ENCODE measurements at regions not wholly inside any gene's neighbourhood (a gene's known extent, or its start where the extent isn't known, plus 50 kb on each side); places are given as distances from the start of the nearest gene placed in this dataset.
"Not testable (repeated sequence)": the region's sequence is repeated elsewhere in the genome, so short reads cannot be mapped to it uniquely, and the experiment has no call there.

DNA sequence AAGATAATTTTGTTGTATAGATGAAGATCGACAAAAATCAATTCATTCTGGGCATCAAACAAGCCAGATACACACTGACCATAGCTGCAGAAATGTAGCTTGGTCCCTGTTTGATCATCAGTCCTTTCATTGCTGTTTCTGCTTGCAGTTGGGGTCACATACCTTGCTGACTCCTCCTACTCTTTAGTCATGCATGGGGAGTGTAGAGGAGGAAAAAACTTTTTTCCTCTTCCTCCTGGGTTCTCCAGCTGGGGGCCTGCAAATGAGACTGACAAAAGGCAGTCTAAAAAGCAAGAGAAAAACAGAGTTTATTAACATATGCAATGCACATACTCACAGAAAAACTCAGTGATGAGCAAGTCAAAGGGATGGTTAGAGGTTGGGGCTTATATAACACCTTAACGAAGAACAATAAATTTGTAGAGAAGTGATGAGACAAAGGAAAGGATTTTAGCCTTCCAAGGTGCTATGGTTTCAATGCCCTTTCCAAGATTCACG lies 105.8 kb downstream of the QRSL1 start:
- Mint-ChIP-seq H3K27ac (no peak overlapping the region), H3K4me3 (no peak overlapping the region), H3K27me3 (peaks cover 24% of the 10 kb centered on the region), H3K9me3 (no peaks in the 10 kb centered on the region), H3K4me1 (no peaks in the 10 kb centered on the region), H3K36me3 (no peaks in the 10 kb centered on the region)
- DNase-seq: no peak
- CTCF ChIA-PET: no interaction called here

DNA sequence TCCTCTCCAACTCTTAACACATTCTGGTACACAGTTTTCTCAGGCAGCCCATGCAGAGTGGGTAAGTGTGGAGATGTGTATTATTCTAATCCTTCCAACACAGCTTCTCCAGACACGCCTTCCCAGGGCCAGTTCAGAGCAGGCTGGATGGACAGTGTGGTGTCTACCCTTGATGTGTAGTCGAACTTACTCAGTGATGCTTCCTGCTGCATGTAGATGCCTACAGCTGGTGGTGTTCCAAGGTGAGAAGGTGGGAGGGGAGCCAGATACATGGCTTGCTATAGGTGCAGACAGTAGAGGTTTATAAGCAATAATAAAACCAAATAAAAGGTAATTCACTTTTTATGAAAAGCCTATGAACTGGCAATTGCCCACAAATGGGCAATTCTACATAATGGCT lies 104.0 kb downstream of the QRSL1 start:
- Mint-ChIP-seq H3K9me3 (no peaks in the 10 kb centered on the region), H3K4me1 (no peaks in the 10 kb centered on the region), H3K27ac (no peak overlapping the region), H3K27me3 (peaks cover 22% of the 10 kb centered on the region), H3K4me3 (no peak overlapping the region), H3K36me3 (no peaks in the 10 kb centered on the region)
- CTCF ChIA-PET: no interaction called here
- DNase-seq: no peak

DNA sequence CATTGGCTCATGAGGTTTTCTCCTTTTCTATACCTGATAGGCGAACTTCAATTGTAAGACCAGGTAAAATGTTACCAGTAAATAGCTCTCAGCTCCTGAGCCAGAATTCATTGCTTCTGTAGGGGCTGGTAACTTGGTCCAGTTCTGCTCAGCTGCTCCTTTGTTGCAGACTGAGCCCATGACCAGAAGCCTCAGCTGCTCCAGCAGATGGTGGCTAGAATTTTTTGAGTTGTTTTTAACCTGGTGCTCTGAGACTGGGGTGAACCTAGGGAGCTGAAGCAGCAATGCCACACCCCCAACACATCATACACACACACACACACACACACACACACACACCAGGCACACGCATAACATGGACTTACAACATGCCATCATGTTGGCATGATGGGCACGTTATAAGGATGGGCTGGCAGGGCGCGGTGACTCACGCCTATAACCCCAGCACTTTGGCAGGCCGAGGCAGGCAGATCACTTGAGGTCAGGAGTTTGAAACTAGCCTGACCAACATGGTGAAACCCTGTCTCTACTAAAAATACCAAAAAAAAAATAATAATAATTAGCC lies 103.1 kb downstream of the QRSL1 start:
- CTCF ChIA-PET: no interaction called here
- Mint-ChIP-seq H3K9me3 (no peaks in the 10 kb centered on the region), H3K27me3 (peaks cover 22% of the 10 kb centered on the region), H3K36me3 (no peaks in the 10 kb centered on the region), H3K4me3 (no peak overlapping the region), H3K4me1 (no peaks in the 10 kb centered on the region), H3K27ac (no peak overlapping the region)
- DNase-seq: no peak

DNA sequence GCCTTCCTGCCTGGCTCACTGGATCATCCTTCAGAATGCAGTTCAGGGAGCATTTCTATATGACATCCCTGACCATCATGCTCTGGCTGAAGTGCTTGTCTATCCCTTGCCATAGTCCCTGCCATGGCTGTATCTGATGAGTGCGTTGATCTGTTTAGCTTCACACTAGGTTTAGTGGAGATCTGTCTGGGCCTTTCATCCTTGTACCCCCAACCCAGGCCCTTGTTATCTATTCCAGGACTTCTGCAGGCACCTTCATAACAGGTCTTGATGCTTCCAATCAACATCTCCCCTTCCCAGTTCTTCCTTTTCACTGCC lies 102.4 kb downstream of the QRSL1 start:
- H3K9me3 Mint-ChIP-seq: no peaks in the 10 kb centered on the region
- H3K27ac Mint-ChIP-seq: no peak overlapping the region
- H3K36me3 Mint-ChIP-seq: no peaks in the 10 kb centered on the region
- DNase-seq: no peak
- CTCF ChIA-PET: no interaction called here
- H3K4me1 Mint-ChIP-seq: no peaks in the 10 kb centered on the region
- H3K27me3 Mint-ChIP-seq: peaks cover 22% of the 10 kb centered on the region
- H3K4me3 Mint-ChIP-seq: no peak overlapping the region

DNA sequence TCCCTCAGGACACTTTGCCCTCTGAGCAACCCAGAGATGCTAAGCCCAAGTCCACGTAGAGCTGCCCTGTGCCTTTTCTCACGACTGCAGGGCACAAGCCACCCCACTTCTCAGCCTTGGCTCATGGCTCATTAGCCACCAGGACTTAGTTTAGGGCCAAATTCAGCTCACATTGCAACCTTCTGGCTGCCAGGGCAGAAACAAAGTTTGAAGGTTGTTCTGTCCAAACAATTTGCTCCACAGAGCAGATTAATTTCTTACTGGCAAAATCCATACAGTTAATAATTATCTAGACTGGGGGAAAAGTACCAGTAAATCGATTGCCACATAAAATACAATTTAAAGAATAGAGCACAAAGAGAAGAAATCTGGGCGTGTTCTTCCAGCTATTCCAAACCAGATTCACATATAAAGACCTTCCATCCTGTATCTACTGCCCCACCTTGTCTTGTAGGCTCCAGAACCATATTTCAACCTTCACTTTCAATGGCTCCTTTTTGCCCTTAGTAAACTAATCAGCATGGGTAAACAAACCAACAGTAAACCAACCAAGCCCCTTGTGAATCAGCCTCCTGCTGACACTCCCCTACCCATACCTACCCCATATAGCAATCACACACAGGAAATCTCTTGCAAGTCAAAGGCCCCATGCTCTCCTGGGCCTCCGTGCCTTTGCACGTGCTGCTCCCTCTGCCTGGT lies 101.9 kb downstream of the QRSL1 start:
- H3K36me3 Mint-ChIP-seq: no peaks in the 10 kb centered on the region
- H3K9me3 Mint-ChIP-seq: no peaks in the 10 kb centered on the region
- H3K4me1 Mint-ChIP-seq: no peaks in the 10 kb centered on the region
- no peak overlapping the region for H3K27ac Mint-ChIP-seq
- CTCF ChIA-PET: no interaction called here
- peaks cover 19% of the 10 kb centered on the region for H3K27me3 Mint-ChIP-seq
- no peak overlapping the region for H3K4me3 Mint-ChIP-seq
- no peak for DNase-seq

DNA sequence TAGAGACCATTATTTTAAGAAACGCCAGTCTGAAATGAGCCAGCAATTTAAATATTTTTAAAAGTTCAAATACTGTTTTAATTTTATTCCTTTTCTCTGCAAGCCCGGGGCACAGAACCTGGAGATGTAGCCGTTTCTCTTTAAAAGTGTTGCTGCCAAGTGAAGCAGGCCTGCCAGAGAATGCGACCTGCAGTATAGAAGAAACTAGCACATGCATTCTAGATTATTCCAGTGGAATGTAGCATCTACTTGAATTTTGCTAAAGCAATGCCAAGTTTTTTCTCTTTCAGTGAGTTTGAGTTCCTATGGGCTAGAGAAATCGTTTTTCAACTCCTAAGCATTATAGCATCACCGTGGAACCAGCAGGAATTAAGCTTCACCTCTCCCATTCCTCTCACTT lies 101.3 kb downstream of the QRSL1 start:
- no peaks in the 10 kb centered on the region for H3K9me3 Mint-ChIP-seq
- no peak for DNase-seq
- H3K4me3 Mint-ChIP-seq: no peak overlapping the region
- no peaks in the 10 kb centered on the region for H3K36me3 Mint-ChIP-seq
- CTCF ChIA-PET: no interaction called here
- no peak overlapping the region for H3K27ac Mint-ChIP-seq
- H3K4me1 Mint-ChIP-seq: no peaks in the 10 kb centered on the region
- H3K27me3 Mint-ChIP-seq: peaks cover 15% of the 10 kb centered on the region

DNA sequence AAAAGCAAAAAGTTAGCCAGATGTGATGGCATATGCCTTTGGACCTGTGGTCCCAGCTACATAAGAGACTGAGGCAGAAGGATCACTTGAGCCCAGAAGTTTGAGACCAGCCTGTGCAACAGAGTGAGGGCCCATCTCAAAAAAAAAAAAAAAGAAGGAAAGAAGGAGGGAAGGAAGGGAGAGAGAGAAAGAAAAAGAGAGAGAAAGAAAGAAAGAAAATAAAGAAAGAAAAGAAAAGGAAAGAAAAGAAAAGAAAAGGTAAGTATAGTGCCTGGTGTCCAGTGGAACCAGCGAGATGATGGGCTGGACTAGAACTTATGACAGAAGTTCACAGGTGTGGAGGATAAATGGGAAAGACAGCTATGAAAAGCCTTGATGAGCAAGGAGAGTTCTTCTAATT lies 100.9 kb downstream of the QRSL1 start:
- peaks cover 15% of the 10 kb centered on the region for H3K27me3 Mint-ChIP-seq
- no peaks in the 10 kb centered on the region for H3K36me3 Mint-ChIP-seq
- no peak overlapping the region for H3K27ac Mint-ChIP-seq
- no peak overlapping the region for H3K4me3 Mint-ChIP-seq
- CTCF ChIA-PET: no interaction called here
- no peaks in the 10 kb centered on the region for H3K4me1 Mint-ChIP-seq
- DNase-seq: no peak
- no peaks in the 10 kb centered on the region for H3K9me3 Mint-ChIP-seq

DNA sequence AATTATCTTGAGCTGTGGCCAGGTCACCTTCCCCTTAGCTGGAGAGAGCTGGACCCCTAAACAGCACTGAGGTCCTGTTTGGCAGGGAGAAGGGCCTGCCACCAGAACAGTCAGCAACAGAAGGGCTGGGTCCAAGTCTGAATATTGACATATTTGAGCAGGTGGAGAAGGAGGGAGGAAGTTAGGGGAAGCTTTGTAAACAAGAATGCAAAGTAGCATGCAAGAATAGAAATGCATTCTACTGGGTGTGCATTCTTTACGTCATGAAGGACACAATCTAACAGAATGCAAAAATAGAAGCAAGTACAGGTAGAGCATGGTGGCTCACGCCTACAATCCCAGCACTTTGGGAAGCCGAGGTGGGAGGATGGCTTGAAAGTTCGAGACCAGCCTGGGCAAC lies 100.5 kb downstream of the QRSL1 start:
- H3K4me1 Mint-ChIP-seq: no peaks in the 10 kb centered on the region
- CTCF ChIA-PET: no interaction called here
- no peak for DNase-seq
- no peaks in the 10 kb centered on the region for H3K36me3 Mint-ChIP-seq
- H3K27me3 Mint-ChIP-seq: peaks cover 15% of the 10 kb centered on the region
- no peak overlapping the region for H3K27ac Mint-ChIP-seq
- H3K9me3 Mint-ChIP-seq: no peaks in the 10 kb centered on the region
- H3K4me3 Mint-ChIP-seq: no peak overlapping the region

DNA sequence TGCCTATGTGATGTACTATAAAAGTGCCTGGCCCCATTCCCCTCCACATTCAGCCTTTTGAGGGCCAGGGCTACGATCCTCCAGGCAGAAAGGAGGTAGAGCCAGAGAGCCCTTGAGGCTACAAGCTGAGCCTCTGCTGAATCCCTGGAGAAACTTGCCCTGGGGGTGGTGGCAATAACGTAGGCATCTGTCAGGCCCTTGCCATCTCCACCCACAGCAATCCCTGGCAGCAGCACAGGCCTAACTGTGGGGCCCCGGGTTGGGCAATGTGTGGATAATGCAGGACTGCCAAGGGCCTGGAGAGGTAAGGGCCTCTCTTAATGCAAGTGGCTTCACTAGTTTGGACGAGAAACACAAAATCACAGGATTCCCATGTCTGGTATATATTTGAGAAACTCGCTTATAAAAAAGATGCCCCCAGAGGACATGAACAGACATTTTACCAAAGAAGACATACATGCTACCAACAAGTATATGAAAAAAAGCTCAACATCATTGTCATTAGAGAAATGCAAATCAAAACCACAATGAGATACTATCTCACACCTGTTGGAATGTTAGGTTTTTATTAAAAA lies 99.0 kb downstream of the QRSL1 start:
- H3K27me3 Mint-ChIP-seq: peaks cover 15% of the 10 kb centered on the region
- CTCF ChIA-PET: no interaction called here

DNA sequence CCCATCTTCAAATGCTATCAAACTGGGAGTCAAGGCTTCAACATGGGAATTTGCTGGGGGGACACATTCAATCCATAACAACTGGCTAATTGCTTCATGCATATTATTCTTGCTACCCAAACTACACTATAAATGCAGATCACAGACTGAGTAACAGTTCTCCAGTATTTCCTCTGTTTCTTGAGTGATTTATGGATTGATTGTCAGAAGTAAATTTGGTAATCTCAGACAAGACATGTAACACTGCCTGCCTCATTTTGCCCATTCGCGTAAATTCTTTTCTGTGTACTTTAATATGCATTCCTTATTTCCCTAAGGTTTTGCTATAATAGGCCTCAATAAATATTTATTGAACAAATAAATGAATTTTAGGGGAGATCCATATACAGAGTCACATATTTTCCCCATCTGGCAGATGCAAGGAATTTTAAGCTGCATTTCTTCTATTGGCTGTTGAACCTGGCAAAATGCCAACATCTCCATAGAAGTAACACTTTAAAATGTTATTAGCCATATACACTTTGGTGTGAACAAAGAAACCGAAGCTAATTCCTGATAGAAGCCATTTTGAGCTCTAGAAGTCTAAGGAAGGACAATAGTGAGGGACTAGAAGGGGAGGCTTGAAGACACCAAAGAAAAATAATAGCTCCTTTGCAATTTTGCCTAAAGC lies 98.2 kb downstream of the QRSL1 start:
- Mint-ChIP-seq H3K4me3 (no peak overlapping the region), H3K27ac (no peak overlapping the region), H3K27me3 (peaks cover 15% of the 10 kb centered on the region), H3K9me3 (no peaks in the 10 kb centered on the region), H3K4me1 (no peaks in the 10 kb centered on the region), H3K36me3 (no peaks in the 10 kb centered on the region)
- DNase-seq: no peak
- CTCF ChIA-PET: no interaction called here

More for the DNA sequence above, 99.0 kb downstream of the QRSL1 start:
- no peak overlapping the region for H3K27ac Mint-ChIP-seq
- no peak for DNase-seq
- no peaks in the 10 kb centered on the region for H3K36me3 Mint-ChIP-seq
- no peak overlapping the region for H3K4me3 Mint-ChIP-seq
- H3K4me1 Mint-ChIP-seq: no peaks in the 10 kb centered on the region
- no peaks in the 10 kb centered on the region for H3K9me3 Mint-ChIP-seq

DNA sequence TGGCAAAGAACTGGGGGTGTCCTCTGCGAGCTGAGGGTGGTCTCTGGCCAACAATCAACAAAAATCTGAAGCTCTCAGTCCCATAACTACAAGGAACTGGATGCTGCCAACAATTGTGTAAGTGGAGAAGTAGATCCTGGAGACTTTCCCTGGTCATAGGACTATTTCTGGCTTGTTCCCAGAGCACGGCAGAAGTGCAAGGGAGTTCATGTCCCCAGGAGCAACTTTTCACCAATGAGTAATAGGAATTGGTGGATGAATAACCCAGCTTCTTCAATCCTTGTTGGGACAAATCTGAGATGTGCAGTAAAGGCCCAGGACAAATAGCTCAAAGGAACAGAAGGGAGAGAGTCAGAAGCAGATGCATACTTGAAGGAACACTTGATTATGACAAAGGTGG lies 95.5 kb downstream of the QRSL1 start:
- Mint-ChIP-seq H3K4me1 (no peaks in the 10 kb centered on the region), H3K27me3 (peaks cover 3% of the 10 kb centered on the region), H3K36me3 (no peaks in the 10 kb centered on the region), H3K4me3 (no peak overlapping the region), H3K27ac (no peak overlapping the region), H3K9me3 (no peaks in the 10 kb centered on the region)
- DNase-seq: no peak
- CTCF ChIA-PET: no interaction called here

DNA sequence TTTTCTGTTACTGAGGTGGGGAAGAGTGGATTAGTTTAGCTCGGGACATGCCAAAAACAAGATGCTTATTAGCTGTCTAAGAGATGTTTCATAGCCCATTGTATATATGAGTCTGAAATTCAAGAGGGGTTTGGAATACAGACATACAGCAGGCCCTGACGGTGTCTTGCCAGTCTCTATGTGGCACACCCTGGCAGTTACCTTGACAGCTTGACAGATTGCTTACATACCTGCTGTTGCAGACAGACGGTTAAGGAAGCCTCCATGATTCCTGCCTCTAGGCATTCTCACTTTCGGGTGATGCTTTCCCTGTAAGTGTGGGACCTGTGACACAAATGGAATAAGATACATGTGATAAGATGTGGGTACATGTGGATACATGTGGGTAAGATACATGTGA lies 95.0 kb downstream of the QRSL1 start:
- CTCF ChIA-PET: no interaction called here
- no peak overlapping the region for H3K27ac Mint-ChIP-seq
- no peaks in the 10 kb centered on the region for H3K9me3 Mint-ChIP-seq
- H3K27me3 Mint-ChIP-seq: peaks cover 3% of the 10 kb centered on the region
- DNase-seq: no peak
- no peak overlapping the region for H3K4me3 Mint-ChIP-seq
- no peaks in the 10 kb centered on the region for H3K36me3 Mint-ChIP-seq
- H3K4me1 Mint-ChIP-seq: no peaks in the 10 kb centered on the region

DNA sequence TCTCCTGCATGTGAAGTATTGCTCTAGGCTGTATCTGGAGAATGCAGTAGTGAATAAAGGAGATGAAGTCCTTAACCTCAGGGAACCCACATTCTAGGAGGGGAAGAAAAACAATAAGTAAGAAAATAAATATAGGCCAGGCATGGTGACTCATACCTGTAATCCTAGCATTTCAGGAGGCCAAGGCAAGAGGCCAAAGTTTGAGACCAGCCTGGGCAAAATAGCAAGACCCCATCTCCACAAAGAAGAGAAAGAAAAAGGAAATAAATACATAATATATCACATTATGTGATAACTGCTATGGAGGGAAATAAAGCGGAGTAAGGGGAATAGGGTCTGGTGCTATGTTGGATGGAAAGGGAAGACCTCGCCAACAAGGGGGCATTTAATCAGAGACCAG lies 94.0 kb downstream of the QRSL1 start:
- DNase-seq, H3K27ac Mint-ChIP-seq, H3K36me3 Mint-ChIP-seq, H3K9me3 Mint-ChIP-seq, H3K27me3 Mint-ChIP-seq, CTCF ChIA-PET, H3K4me1 Mint-ChIP-seq, H3K4me3 Mint-ChIP-seq: not testable (repeated sequence)

DNA sequence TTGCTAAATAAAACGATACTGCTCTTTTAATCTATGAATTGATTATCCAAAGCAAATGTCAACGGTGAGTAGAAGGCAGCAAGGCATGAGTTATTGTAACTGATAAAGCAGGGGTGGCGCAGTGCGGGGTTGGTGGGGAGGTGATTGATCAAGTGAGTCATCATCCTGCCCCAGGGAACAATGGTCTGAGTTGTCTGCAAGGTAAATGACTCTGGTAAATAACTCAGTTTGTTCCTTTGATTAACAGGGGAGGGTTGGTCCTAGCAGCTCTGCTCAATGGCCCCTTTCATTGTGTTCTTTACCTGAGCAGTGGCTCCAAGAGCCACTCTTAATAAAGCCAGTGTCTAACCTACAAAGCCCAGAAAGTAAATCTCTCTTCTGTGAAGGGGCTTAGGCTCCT lies 91.8 kb downstream of the QRSL1 start:
- not testable (repeated sequence) for DNase-seq, H3K27ac Mint-ChIP-seq

More for the DNA sequence above, 91.8 kb downstream of the QRSL1 start:
- CTCF ChIA-PET, H3K36me3 Mint-ChIP-seq, H3K4me3 Mint-ChIP-seq, H3K4me1 Mint-ChIP-seq, H3K9me3 Mint-ChIP-seq: not testable (repeated sequence)
- peaks cover 10% of the 10 kb centered on the region for H3K27me3 Mint-ChIP-seq
